ACC112 (cell line): ENCODE measurements at regions not wholly inside any gene's neighbourhood (a gene's known extent, or its start where the extent isn't known, plus 50 kb on each side); places are given as distances from the start of the nearest gene placed in this dataset.
"Not testable (repeated sequence)": the region's sequence is repeated elsewhere in the genome, so short reads cannot be mapped to it uniquely, and the experiment has no call there.

Experiments
- H2AFZ ChIP-seq: fragments of 200-600 bp; sonication (generic); one replicate; pipeline ENCODE4 v1.6.0; 2017; ENCODE audit warnings: antibody characterized with exemption, low read length; ENCODE audit not compliant: unreplicated experiment
- H3K27ac ChIP-seq: fragments of 200-600 bp; sonication (generic); 2 replicates; pipeline ENCODE4 v1.5.1; 2014; ENCODE audit warnings: low read depth, mild to moderate bottlenecking, antibody characterized with exemption, low read length, moderate library complexity
- H3K27me3 ChIP-seq: fragments of 200-600 bp; sonication (generic); 2 replicates; pipeline ENCODE4 v1.6.1; 2014; ENCODE audit warnings: mild to moderate bottlenecking, antibody characterized with exemption, low read length, moderate library complexity, mixed read lengths; ENCODE audit not compliant: insufficient read depth
- H3K36me3 ChIP-seq: fragments of 200-600 bp; sonication (generic); 2 replicates; pipeline ENCODE4 v1.6.1; 2016; ENCODE audit warnings: mild to moderate bottlenecking, antibody characterized with exemption, low read length, moderate library complexity, mixed read lengths; ENCODE audit not compliant: insufficient read depth
- H3K4me1 ChIP-seq: fragments of 200-600 bp; sonication (generic); one replicate; pipeline ENCODE4 v1.6.1; 2016; ENCODE audit warnings: low read length, mixed read lengths; ENCODE audit not compliant: insufficient read depth, unreplicated experiment, control insufficient read depth
- H3K4me3 ChIP-seq: fragments of 200-600 bp; sonication (generic); 2 replicates; pipeline ENCODE4 v1.5.1; 2014; ENCODE audit warnings: mild to moderate bottlenecking, low read depth, low read length
- H3K79me2 ChIP-seq: fragments of 200-600 bp; sonication (generic); one replicate; pipeline ENCODE4 v1.6.0; 2016; ENCODE audit warnings: low read length; ENCODE audit not compliant: control insufficient read depth, unreplicated experiment, insufficient read depth

GRCh38 chr2:39914949-39915348, 135.9 kb upstream of the THUMPD2 start:
- H3K36me3 ChIP-seq, result no peaks in the 10 kb centered on the region
- no peak overlapping the region for H2AFZ ChIP-seq
- no peaks in the 10 kb centered on the region for H3K4me1 ChIP-seq
- no peaks in the 10 kb centered on the region; the same call in 1 of the 2 replicates for H3K27me3 ChIP-seq
- H3K4me3 ChIP-seq, result no peak overlapping the region
- H3K79me2 ChIP-seq, result no peaks in the 10 kb centered on the region
- H3K27ac ChIP-seq, result no peak overlapping the region

GRCh38 chr2:39913648-39914461, 134.8 kb upstream of the THUMPD2 start:
- Histone ChIP-seq H3K27me3 (no peaks in the 10 kb centered on the region; the same call in 1 of the 2 replicates), H3K4me3 (no peak overlapping the region), H3K36me3 (no peaks in the 10 kb centered on the region), H3K79me2 (no peaks in the 10 kb centered on the region), H2AFZ (peak overlapping the region; percentile 45), H3K4me1 (no peaks in the 10 kb centered on the region), H3K27ac (no peak overlapping the region)

- Histone ChIP-seq H3K4me3 (no peak overlapping the region), H3K79me2 (no peaks in the 10 kb centered on the region), H2AFZ (no peak overlapping the region), H3K27me3 (no peaks in the 10 kb centered on the region), H3K36me3 (no peaks in the 10 kb centered on the region), H3K4me1 (peaks cover 5% of the 10 kb centered on the region), H3K27ac (no peak overlapping the region)
These were observed 123.0 kb upstream of the THUMPD2 start for GRCh38 chr2:39902103-39902502.

GRCh38 chr2:39898934-39899333, 119.9 kb upstream of the THUMPD2 start:
- H3K4me1 ChIP-seq, result peaks cover 5% of the 10 kb centered on the region
- H3K27me3 ChIP-seq, result no peaks in the 10 kb centered on the region
- H3K27ac ChIP-seq, result no peak overlapping the region
- no peak overlapping the region for H3K4me3 ChIP-seq
- no peak overlapping the region for H2AFZ ChIP-seq
- H3K36me3 ChIP-seq, result no peaks in the 10 kb centered on the region
- no peaks in the 10 kb centered on the region for H3K79me2 ChIP-seq

- H3K27ac ChIP-seq, result no peak overlapping the region
- peaks cover 5% of the 10 kb centered on the region for H3K4me1 ChIP-seq
- H3K36me3 ChIP-seq, result no peaks in the 10 kb centered on the region
These were observed 118.2 kb upstream of the THUMPD2 start for GRCh38 chr2:39897273-39897672.

GRCh38 chr2:39894082-39894481, 115.0 kb upstream of the THUMPD2 start:
- Histone ChIP-seq H2AFZ (no peak overlapping the region), H3K4me3 (no peak overlapping the region), H3K4me1 (no peaks in the 10 kb centered on the region), H3K27me3 (peaks cover 7% of the 10 kb centered on the region; the same call in 1 of the 2 replicates), H3K79me2 (no peaks in the 10 kb centered on the region), H3K27ac (no peak overlapping the region), H3K36me3 (no peaks in the 10 kb centered on the region)

More at GRCh38 chr2:39897273-39897672, 118.2 kb upstream of the THUMPD2 start:
- no peaks in the 10 kb centered on the region for H3K79me2 ChIP-seq
- H3K4me3 ChIP-seq, result no peak overlapping the region
- H3K27me3 ChIP-seq, result no peaks in the 10 kb centered on the region
- H2AFZ ChIP-seq, result no peak overlapping the region

GRCh38 chr2:39893616-39894015, 114.6 kb upstream of the THUMPD2 start:
- Histone ChIP-seq H3K4me1 (no peaks in the 10 kb centered on the region), H3K79me2 (no peaks in the 10 kb centered on the region), H2AFZ (no peak overlapping the region), H3K27me3 (peaks cover 7% of the 10 kb centered on the region; the same call in 1 of the 2 replicates), H3K36me3 (no peaks in the 10 kb centered on the region), H3K27ac (no peak overlapping the region), H3K4me3 (no peak overlapping the region)

GRCh38 chr2:39881948-39882347, 102.9 kb upstream of the THUMPD2 start:
- peaks cover 6% of the 10 kb centered on the region for H3K4me1 ChIP-seq
- H3K27ac ChIP-seq, result no peak overlapping the region
- no peaks in the 10 kb centered on the region for H3K79me2 ChIP-seq
- no peaks in the 10 kb centered on the region for H3K36me3 ChIP-seq
- H3K27me3 ChIP-seq, result no peaks in the 10 kb centered on the region; the same call in 1 of the 2 replicates
- no peak overlapping the region for H2AFZ ChIP-seq
- H3K4me3 ChIP-seq, result no peak overlapping the region

GRCh38 chr2:39881494-39881893, 102.4 kb upstream of the THUMPD2 start:
- Histone ChIP-seq H3K4me3 (no peak overlapping the region), H3K4me1 (peaks cover 6% of the 10 kb centered on the region), H2AFZ (no peak overlapping the region), H3K79me2 (no peaks in the 10 kb centered on the region), H3K27me3 (no peaks in the 10 kb centered on the region), H3K36me3 (no peaks in the 10 kb centered on the region), H3K27ac (no peak overlapping the region)

GRCh38 chr2:39879001-39879400, 99.9 kb upstream of the THUMPD2 start:
- H3K36me3 ChIP-seq, H3K79me2 ChIP-seq, H3K27me3 ChIP-seq, H3K27ac ChIP-seq, H3K4me3 ChIP-seq, H2AFZ ChIP-seq: not testable (repeated sequence)
- peaks cover 22% of the 10 kb centered on the region for H3K4me1 ChIP-seq

- Histone ChIP-seq H2AFZ (peak overlapping the region; percentile 8), H3K4me3 (no peak overlapping the region), H3K79me2 (no peaks in the 10 kb centered on the region), H3K36me3 (no peaks in the 10 kb centered on the region), H3K4me1 (peaks cover 25% of the 10 kb centered on the region), H3K27ac (peak overlapping the region; percentile 87), H3K27me3 (no peaks in the 10 kb centered on the region)
These were observed 96.8 kb upstream of the THUMPD2 start for GRCh38 chr2:39875914-39876267.
